Panc1 (cell line): ENCODE measurements at regions not wholly inside any gene's neighbourhood (a gene's known extent, or its start where the extent isn't known, plus 50 kb on each side); places are given as distances from the start of the nearest gene placed in this dataset.

Experiments
- TCF7L2 ChIP-seq: IDR thresholded peaks from 2 replicates; pipeline ENCODE4 v1.6.1; 2011; ENCODE audit warnings: mild to moderate bottlenecking, low read depth, low read length, inconsistent platforms
- TF ChIP-seq, protein P1 (sequence below): fragments of 450-650 bp; IDR thresholded peaks from 2 replicates; pipeline ENCODE4 v1.5.1; 2017; ENCODE audit warnings: mild to moderate bottlenecking

DNA sequence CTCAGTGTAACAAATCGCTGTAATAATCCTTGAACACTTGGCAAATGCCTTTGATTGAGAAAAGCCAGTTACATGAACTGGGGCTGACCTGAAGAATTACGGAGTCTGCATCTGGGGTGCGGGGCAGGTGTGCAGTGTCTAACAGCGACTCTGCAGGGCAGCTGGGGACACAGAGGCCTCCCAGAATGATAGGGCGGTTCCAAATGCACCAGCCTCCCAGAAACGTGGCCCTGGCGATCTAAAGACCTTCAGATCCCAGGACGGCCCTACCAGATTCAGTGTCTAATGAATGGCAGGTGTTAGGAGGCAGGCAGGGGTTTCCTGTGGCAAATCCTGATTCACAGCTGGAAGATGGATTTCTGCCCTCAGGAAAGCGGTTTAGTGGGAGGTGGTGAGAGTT, 100.5 kb upstream of the RGMA start:
- no peak for TF ChIP-seq TCF7L2
- TF ChIP-seq, protein P1, sequence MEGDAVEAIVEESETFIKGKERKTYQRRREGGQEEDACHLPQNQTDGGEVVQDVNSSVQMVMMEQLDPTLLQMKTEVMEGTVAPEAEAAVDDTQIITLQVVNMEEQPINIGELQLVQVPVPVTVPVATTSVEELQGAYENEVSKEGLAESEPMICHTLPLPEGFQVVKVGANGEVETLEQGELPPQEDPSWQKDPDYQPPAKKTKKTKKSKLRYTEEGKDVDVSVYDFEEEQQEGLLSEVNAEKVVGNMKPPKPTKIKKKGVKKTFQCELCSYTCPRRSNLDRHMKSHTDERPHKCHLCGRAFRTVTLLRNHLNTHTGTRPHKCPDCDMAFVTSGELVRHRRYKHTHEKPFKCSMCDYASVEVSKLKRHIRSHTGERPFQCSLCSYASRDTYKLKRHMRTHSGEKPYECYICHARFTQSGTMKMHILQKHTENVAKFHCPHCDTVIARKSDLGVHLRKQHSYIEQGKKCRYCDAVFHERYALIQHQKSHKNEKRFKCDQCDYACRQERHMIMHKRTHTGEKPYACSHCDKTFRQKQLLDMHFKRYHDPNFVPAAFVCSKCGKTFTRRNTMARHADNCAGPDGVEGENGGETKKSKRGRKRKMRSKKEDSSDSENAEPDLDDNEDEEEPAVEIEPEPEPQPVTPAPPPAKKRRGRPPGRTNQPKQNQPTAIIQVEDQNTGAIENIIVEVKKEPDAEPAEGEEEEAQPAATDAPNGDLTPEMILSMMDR = no peak
